ENCODE measurements at regions not wholly inside any gene's neighbourhood (a gene's known extent, or its start where the extent isn't known, plus 50 kb on each side); places are given as distances from the start of the nearest gene placed in this dataset.

GRCh38 chr13:78770601-78771000 lies 111.6 kb upstream of the OBI1 start:
- no peak for DNase-seq

GRCh38 chr13:78768950-78769349 lies 110.0 kb upstream of the OBI1 start:
- DNase-seq, result no peak

GRCh38 chr13:78764665-78765064 lies 105.7 kb upstream of the OBI1 start:
- DNase-seq, result no peak

- no peak for DNase-seq
Measured at GRCh38 chr13:78762825-78763224, 103.9 kb upstream of the OBI1 start.

- no peak for DNase-seq
Measured at GRCh38 chr13:78759704-78760103, 100.7 kb upstream of the OBI1 start.

- DNase-seq, result no peak
Measured at GRCh38 chr13:78758549-78758948, 99.6 kb upstream of the OBI1 start.

GRCh38 chr13:78753435-78753834 lies 94.5 kb upstream of the OBI1 start:
- no peak for DNase-seq

GRCh38 chr13:78750735-78751134 lies 91.8 kb upstream of the OBI1 start:
- no peak for DNase-seq

- no peak for DNase-seq
Measured at GRCh38 chr13:78743973-78744372, 85.0 kb upstream of the OBI1 start.

- DNase-seq, result no peak
Measured at GRCh38 chr13:78742659-78743058, 83.7 kb upstream of the OBI1 start.

- DNase-seq, result no peak
Measured at GRCh38 chr13:78736142-78736541, 77.2 kb upstream of the OBI1 start.

- DNase-seq, result no peak
Measured at GRCh38 chr13:78732445-78733017, 73.6 kb upstream of the OBI1 start.

- no peak for DNase-seq
Measured at GRCh38 chr13:78722700-78723099, 63.7 kb upstream of the OBI1 start.

GRCh38 chr13:78719367-78719766 lies 60.4 kb upstream of the OBI1 start:
- DNase-seq, result no peak

GRCh38 chr13:78714717-78715116 lies 55.8 kb upstream of the OBI1 start:
- DNase-seq, result no peak

GRCh38 chr13:78712831-78713230 lies 53.9 kb upstream of the OBI1 start:
- no peak for DNase-seq

GRCh38 chr13:78709028-78709427 lies 50.1 kb upstream of the OBI1 start:
- DNase-seq, result no peak
